ENCODE measurements at regions not wholly inside any gene's neighbourhood (a gene's known extent, or its start where the extent isn't known, plus 50 kb on each side); places are given as distances from the start of the nearest gene placed in this dataset.
"Not testable (repeated sequence)": the region's sequence is repeated elsewhere in the genome, so short reads cannot be mapped to it uniquely, and the experiment has no call there.

DNA sequence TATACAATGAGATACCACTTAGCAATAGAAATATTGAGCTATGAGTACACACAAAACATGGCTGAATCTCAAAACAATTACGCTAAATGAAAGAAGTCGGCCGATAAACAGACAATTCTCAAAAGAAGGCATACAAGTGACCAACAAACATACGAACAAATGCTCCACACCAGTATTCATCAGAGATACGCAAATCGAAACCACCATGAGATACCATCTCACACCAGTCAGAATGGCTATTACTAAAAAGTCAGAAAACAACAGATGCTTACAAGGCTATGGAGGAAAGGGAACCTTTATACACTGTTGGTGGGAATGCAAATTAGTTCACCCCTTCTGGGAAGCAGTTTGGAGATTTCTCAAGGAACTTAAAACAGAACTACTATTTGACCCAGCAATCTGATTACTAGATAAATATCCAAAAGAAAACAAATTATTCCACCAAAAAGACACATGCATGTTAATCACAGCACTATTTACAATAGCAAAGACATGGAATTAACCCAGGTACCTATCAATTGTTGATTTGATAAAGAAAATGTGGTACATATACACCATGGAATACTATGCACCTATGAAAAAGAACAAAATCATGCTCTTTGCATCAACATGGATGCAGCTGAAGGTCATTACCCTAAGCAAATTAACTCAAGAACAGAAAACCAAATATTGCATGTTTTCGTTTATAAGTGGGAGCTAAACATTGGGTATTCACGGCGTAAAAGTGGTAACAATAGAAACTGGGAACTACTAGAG, 90.9 kb upstream of the GRAMD1B start:
- no peaks in the 10 kb centered on the region for H3K36me3 ChIP-seq
- H3K27ac ChIP-seq = no peak overlapping the region
- TF ChIP-seq CTCF (IDR thresholded peaks at IDR 0.05) = no peak
- H3K27me3 ChIP-seq = no peaks in the 10 kb centered on the region
- ATAC-seq (no peak), DNase-seq (no peak)
- H3K4me1 ChIP-seq = no peaks in the 10 kb centered on the region
- no peak overlapping the region for H3K4me3 ChIP-seq
- H3K9me3 ChIP-seq = no peaks in the 10 kb centered on the region
- intact Hi-C loops (cut with DNase I) = no loop called here

DNA sequence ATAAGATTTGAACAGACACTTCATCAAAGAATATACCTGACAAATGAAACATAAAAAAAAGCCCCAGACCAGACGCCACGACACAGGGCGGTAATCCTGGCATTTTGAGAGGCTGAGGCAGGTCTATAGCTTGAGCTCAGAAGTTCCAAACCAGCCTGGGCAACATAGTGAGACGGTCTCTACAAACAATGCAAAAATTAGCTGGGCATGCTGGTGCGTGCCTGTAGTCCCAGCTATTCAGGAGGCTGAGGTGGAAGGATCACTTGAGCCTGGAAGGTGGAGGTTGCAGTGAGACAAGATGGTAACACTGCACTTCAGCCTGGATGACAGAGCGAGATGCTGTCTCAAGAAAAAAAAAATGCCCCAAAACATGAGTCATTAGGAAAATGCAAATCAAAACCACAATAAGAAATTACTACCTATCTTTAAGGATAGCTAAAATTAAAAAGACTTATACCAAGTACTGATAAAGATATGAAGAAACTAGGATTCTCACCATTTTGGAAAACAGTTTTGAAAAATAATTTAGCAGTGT, 91.7 kb upstream of the GRAMD1B start:
- DNase-seq (no peak), ATAC-seq (no peak)
- Histone ChIP-seq H3K4me1 (no peaks in the 10 kb centered on the region), H3K27me3 (no peaks in the 10 kb centered on the region), H3K36me3 (no peaks in the 10 kb centered on the region), H3K27ac (no peak overlapping the region), H3K9me3 (no peaks in the 10 kb centered on the region), H3K4me3 (no peak overlapping the region)
- TF ChIP-seq CTCF (IDR thresholded peaks at IDR 0.05) = no peak
- intact Hi-C loops (cut with DNase I) = no loop called here

DNA sequence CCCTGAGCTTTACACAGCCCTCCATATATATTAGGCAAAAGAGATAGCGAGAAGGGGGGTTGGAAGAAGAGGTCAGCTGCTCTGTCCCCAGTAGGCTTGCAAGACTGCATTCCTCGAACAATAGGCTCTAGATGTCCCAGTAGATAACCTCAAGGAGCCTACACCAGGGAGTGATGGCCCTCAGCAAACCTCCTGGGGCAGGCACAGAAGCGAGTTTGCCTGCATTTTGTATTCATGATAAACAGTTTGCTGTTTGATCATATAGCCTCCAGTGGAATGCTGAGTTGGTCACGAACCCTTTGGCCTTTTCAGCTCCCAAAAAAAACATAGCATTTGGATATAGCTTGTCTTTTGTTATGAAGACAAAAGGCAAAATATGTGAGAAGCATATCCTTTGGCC, 95.1 kb upstream of the GRAMD1B start:
- TF ChIP-seq CTCF (IDR thresholded peaks at IDR 0.05) = no peak
- Histone ChIP-seq H3K36me3 (no peaks in the 10 kb centered on the region), H3K27me3 (no peaks in the 10 kb centered on the region), H3K9me3 (no peaks in the 10 kb centered on the region), H3K4me1 (no peaks in the 10 kb centered on the region), H3K4me3 (no peak overlapping the region), H3K27ac (no peak overlapping the region)
- DNase-seq (no peak), ATAC-seq (no peak)
- intact Hi-C loops (cut with DNase I) = no loop called here

- intact Hi-C loops (cut with DNase I); DNase-seq; H3K4me1 ChIP-seq; H3K27me3 ChIP-seq; H3K4me3 ChIP-seq; ATAC-seq; H3K27ac ChIP-seq; H3K9me3 ChIP-seq; H3K36me3 ChIP-seq: not testable (repeated sequence)
Observed at GRCh38 chr11:123332577-123332976, 97.5 kb upstream of the GRAMD1B start.

GRCh38 chr11:123330948-123331347, 99.1 kb upstream of the GRAMD1B start:
- H3K4me3 ChIP-seq = no peak overlapping the region
- no peak overlapping the region for H3K27ac ChIP-seq
- no peaks in the 10 kb centered on the region for H3K9me3 ChIP-seq
- no peaks in the 10 kb centered on the region for H3K36me3 ChIP-seq
- intact Hi-C loops (cut with DNase I) = no loop called here
- TF ChIP-seq CTCF (IDR thresholded peaks at IDR 0.05) = no peak
- no peaks in the 10 kb centered on the region for H3K27me3 ChIP-seq
- ATAC-seq (no peak), DNase-seq (no peak)
- H3K4me1 ChIP-seq = no peaks in the 10 kb centered on the region

GRCh38 chr11:123330471-123330870, 99.6 kb upstream of the GRAMD1B start:
- Histone ChIP-seq H3K36me3 (no peaks in the 10 kb centered on the region), H3K27me3 (no peaks in the 10 kb centered on the region), H3K27ac (no peak overlapping the region), H3K4me1 (no peaks in the 10 kb centered on the region), H3K9me3 (no peaks in the 10 kb centered on the region), H3K4me3 (no peak overlapping the region)
- intact Hi-C loops (cut with DNase I) = no loop called here
- ATAC-seq (no peak), DNase-seq (no peak)
- no peak for TF ChIP-seq CTCF (IDR thresholded peaks at IDR 0.05)

Data from upper lobe of right lung (tissue), 1 donor.